GM18499 (cell line): ENCODE measurements at regions not wholly inside any gene's neighbourhood (a gene's known extent, or its start where the extent isn't known, plus 50 kb on each side); places are given as distances from the start of the nearest gene placed in this dataset.
"Not testable (repeated sequence)": the region's sequence is repeated elsewhere in the genome, so short reads cannot be mapped to it uniquely, and the experiment has no call there.

ENCODE experiments used
- ATAC-seq: cut with Tn5 transposase; IDR thresholded peaks from one replicate; pipeline ENCODE4 v1.9.1; 2021; ENCODE audit warnings: moderate number of reproducible peaks; ENCODE audit not compliant: insufficient read depth, unreplicated experiment

DNA sequence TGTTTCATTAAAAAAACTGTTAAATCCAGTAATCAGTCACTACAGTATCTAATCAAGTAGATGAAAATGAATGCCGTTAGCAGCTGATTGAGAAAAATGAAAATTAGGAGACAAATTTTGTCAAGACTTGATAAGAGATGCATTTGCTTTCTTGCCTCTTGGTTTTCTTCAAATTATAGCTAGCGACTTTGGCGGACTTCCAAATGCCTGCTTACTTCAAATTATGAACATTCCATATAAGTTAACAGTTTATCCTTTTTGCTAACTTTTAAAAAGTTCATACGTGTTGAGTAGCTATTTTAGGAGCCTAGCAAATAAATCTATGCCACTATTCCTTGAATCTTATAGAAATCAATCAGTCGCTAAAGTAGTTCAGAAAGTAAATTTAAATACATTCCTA, 58.8 kb downstream of the PPP4R3C start:
- ATAC-seq: no peak

DNA sequence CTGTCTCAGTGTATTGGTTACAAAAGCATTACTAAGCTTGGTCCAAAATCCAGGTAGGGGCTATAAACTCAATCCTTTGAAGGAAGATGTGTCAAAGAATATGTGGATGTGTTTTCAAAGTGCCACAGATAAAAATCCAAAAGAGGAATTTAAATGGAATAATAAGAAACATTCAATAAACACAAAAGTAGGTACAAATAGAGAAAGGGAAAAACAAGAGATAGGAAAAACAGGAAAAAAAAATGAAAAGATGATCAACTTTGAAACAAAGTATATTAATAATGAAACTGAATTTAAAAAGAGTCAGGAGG, 64.0 kb downstream of the PPP4R3C start:
- no peak for ATAC-seq

- no peak for ATAC-seq
Measured at GRCh38 chrX:27391623-27392022, 71.5 kb downstream of the PPP4R3C start.

- no peak for ATAC-seq
Measured at GRCh38 chrX:27381419-27381818, 81.7 kb downstream of the PPP4R3C start.

DNA sequence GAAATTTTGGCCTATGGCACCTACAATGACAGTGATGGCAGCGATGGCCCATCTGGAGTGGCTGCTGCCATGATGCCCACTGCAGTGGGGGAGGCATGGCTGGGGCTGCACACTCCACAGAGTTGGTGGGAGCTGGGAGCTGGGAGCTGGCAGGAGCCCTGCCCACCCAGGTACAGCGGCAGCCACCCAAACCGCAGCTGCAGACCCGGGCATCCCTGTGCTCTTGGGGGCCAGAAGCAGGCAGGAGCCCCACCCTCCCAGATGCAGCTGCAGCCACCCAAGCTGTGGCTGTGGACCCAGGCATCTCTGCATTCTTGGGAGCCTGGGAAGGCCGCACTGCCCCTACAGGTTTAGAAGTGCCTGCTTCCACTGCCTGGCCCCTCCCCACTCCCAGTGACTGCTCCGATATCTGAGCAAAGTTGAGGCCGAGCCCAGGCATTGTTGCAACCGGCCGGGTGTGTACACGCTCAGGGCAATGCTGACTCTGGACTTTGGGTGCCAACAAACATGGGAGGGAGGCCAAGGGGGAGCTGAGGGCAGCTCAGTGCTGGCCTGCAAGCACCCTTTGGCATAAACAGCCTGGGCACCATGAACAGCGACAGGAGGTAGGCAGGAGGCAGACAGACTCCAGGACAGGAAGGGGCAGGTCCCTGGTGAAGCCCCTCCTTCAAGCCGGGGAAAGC, 82.8 kb downstream of the PPP4R3C start:
- ATAC-seq: no peak

- no peak for ATAC-seq
Measured at GRCh38 chrX:27354021-27354420, 109.1 kb downstream of the PPP4R3C start.

- ATAC-seq: no peak
Measured at GRCh38 chrX:27350476-27350875, 112.7 kb downstream of the PPP4R3C start.

DNA sequence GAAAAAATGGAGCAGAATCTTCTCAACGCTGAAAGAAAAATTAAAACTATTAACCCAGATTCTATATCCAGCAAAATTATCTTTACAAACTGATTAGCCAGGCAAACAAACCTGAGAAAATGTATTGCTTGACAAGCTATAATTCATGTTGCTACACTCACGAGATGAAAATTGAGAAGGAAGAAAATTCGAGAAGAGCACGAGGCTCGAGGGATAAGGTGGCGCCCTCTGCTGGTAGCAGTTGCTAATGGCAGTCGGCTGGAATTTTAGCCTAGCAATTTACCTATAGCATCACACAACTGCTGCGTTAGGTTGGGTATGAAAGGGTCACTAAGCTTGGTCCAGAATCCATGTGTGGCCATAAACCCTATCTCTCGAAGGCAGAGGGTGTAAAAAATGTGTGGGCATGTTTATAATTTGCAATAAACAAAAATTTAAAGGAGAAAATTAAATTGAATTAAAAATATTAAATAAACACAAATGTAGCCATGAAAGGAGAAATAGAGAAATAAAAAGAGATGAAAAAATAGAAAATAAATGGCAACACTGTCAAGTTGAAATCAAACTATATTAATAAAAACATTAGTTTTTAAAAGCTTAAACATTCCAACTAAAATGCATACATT, 126.6 kb downstream of the PPP4R3C start:
- no peak for ATAC-seq

DNA sequence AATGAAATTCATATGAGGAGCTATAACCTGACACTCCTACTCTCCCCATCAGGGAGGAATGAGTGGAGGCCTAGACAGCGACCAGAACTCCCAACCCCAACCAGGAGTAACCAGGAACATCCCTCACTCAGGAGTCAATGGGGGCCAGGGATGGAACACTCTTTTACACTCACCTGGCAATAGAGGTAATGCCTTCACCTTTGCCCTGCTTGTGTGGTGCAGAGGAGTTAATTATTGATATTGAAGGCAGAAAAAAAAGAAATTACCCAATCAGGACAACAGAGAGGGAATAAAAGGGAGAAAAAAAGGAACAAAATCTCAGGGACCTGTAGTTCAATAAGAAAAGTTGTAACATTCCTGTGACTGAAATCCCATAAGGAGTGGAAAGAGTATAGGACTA, 141.5 kb downstream of the PPP4R3C start:
- no peak for ATAC-seq

- ATAC-seq: no peak
Measured at GRCh38 chrX:27309406-27309805, 153.7 kb downstream of the PPP4R3C start.

GRCh38 chrX:27307546-27307945, 155.6 kb downstream of the PPP4R3C start:
- no peak for ATAC-seq

DNA sequence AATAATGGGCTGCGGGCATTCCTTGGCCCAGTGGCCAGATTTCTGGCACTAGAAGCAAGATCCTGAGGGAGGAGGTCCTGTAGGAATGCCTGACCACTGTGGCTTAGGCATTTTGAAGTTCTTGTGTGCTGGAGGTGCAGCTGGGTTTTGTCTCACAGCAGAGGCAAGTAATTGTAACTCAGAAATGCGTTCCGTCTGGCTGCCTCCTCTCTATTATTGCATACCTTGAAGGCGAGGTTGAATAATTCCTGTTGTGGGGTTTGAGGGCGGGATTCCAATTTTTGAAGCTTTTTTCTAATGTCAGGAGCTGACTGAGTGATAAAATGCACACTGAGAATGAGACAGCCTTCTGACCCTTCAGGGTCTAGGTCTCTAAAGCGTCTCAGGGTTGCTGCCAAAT, 170.6 kb downstream of the PPP4R3C start:
- ATAC-seq: not testable (repeated sequence)

DNA sequence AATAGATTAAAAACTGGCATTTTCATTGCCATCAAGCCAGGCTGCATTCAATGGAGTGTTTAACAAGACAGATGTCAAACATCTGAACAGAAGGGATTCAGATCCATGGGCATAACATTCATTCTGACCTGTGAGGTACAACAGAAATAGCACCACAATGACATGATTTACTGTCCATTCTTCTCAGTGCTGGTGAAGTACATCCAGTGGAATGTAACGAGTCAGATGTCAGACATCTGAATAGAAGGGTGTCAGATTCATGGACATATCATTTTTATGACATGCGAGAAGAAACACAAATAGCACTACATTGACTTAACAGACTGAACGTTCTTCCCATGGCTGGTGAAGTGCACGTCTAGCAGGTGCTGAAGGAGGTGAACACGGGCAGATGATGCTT, 186.4 kb downstream of the PPP4R3C start:
- no peak for ATAC-seq

- ATAC-seq: no peak
Measured at GRCh38 chrX:27254656-27255055, 208.5 kb downstream of the PPP4R3C start.

GRCh38 chrX:27251369-27251768, 211.8 kb downstream of the PPP4R3C start:
- no peak for ATAC-seq

DNA sequence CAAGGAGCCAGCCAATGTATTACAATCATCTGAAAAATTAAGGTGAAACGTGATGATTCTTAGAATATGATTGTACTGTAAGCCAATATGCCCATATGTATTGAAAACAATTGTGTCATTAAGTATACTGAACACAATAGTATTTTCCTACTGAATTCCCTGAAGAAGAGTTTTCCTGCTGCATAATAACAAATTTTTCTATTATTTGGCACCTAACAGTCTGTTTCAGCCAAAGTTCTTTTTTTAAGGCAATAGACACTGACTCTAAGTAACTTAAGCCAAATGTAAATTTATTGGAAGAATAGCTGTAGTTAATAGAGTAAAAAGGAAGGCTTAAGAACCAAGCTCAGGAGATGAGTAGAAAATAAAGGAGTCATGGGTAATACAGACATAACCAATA, 220.6 kb downstream of the PPP4R3C start:
- ATAC-seq: no peak

- no peak for ATAC-seq
Measured at GRCh38 chrX:27241981-27242380, 221.2 kb downstream of the PPP4R3C start.

DNA sequence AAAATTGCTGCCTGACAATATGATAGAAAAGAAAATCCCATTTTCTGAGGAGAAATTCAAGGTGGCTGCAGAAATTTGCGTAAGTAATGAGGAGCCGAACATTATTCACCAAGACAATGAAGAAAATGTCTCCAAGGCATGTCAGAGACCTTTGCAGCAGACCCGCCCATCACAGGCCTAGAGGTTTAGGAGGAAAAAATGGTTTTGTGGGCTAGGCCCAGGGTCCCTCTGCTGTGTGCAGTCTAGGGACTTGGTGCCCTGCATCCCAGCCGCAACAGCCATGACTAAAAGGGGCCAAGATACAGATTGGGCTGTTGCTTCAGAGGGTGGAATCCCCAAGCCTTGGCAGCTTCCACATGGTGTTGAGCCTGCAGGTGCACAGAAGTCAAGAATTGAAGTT, 223.1 kb downstream of the PPP4R3C start:
- not testable (repeated sequence) for ATAC-seq

DNA sequence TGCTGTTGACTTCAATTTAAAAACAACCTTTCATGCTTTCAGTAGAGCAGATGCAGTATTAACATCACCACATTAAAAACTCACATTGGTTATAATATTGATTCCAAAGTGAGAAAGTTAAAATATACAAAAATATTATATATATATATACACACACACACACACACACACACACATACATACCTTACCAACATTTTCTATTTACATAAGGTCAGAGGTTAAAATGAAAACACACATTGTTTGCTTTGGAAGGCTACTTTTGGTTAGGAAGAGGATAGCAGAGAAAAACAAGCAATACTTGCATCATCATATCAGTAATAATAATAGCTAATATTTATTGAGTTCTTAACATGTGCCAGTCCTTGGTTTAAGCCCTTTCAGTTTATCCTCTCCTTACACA, 226.5 kb downstream of the PPP4R3C start:
- no peak for ATAC-seq

DNA sequence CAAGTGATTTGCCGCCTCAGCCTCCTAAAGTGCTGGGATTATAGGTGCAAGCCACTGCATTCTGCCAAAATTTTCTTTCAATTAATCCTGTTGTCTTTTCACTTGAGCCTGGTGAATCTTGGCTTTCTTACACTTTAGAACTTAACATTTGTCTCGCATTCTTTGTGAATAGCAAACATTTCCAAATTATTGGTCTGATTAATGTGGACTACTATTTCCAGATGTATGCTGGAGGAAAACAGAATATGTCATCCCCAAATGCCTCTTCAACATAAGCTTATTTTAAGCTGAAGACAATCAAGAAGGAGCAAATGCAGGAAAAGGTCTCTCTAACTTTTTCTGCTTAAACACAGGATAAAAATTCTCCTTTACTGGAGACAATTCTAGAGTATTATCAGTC, 233.4 kb downstream of the PPP4R3C start:
- ATAC-seq: no peak

DNA sequence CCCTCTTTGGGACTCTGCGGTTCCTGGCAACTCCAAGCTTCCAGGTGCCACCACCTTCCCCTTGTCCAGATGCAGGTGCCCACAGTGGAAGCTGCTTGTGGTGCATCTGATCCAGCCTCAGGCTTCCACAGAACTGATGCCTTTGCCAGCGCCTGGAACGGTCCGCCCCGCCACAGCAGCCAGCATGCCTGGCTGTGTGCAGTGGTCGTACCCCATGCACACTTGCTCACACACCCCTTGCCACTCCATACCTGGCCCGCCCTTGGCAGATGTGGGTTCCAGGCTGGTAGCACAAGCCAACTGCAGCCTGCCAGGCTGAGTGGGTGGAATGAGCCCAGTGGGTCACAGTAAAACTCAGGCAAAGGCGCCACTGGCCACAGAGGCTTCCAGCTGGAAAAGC, 240.5 kb downstream of the PPP4R3C start:
- no peak for ATAC-seq

DNA sequence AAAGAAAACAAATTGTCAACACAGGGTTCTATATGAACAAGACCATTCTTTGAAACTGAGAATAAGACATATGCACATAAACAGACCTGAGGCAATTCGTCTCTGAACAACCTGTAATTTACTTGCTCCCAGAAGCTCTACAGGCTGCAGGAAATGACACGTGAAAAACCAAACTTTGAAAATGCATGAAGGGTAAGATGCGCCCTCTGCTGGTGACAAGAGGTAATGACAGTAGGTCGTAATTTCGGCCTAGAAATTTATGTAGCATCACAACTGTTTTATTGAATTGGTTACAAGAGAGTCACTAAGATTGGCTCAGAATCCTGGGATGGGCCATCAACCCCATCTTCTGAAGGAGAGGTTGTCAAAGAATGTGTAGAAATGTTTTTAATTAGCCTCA, 276.5 kb downstream of the PPP4R3C start:
- ATAC-seq: peak; percentile 62
